GM23338 (cell line): ENCODE measurements at regions not wholly inside any gene's neighbourhood (a gene's known extent, or its start where the extent isn't known, plus 50 kb on each side); places are given as distances from the start of the nearest gene placed in this dataset.

Experiments used
- ATAC-seq: fragments of 200-7000 bp; cut with Tn5 transposase; 3 replicates; pipeline ENCODE4 v1.9.1; 2020
- DNase-seq: peaks from one replicate; pipeline ENCODE4 v3.0.0-alpha.2; 2015; ENCODE audit warnings: low spot score
- H2AFZ ChIP-seq: fragments of 200-600 bp; sonication (generic); 2 replicates; pipeline ENCODE4 v1.8.0; 2016; ENCODE audit warnings: antibody characterized with exemption, mild to moderate bottlenecking, moderate library complexity
- H3F3A ChIP-seq: fragments of 200-600 bp; sonication (generic); replicated peaks from 2 replicates; pipeline ENCODE4 v1.8.0; 2017; ENCODE audit warnings: antibody characterized with exemption, mixed run types, low read depth
- H3K27ac ChIP-seq: fragments of 200-600 bp; sonication (generic); 2 replicates; pipeline ENCODE4 v1.6.1; 2016; ENCODE audit warnings: low read depth
- H3K27me3 ChIP-seq: fragments of 200-600 bp; sonication (generic); 2 replicates; pipeline ENCODE4 v1.8.0; 2016; ENCODE audit warnings: mild to moderate bottlenecking, mixed run types, moderate library complexity; ENCODE audit not compliant: insufficient read depth
- H3K36me3 ChIP-seq: fragments of 200-600 bp; sonication (generic); 2 replicates; pipeline ENCODE4 v1.8.0; 2016; ENCODE audit warnings: mild to moderate bottlenecking; ENCODE audit not compliant: insufficient read depth
- H3K4me1 ChIP-seq: fragments of 200-600 bp; sonication (generic); 2 replicates; pipeline ENCODE4 v1.8.0; 2016; ENCODE audit warnings: mild to moderate bottlenecking, moderate library complexity; ENCODE audit not compliant: insufficient read depth
- H3K4me2 ChIP-seq: fragments of 200-600 bp; sonication (generic); 2 replicates; pipeline ENCODE4 v1.7.1; 2017; ENCODE audit warnings: mixed run types
- H3K4me3 ChIP-seq: fragments of 200-600 bp; sonication (generic); 2 replicates; pipeline ENCODE4 v1.6.1; 2016; ENCODE audit warnings: mixed run types
- H3K79me2 ChIP-seq: fragments of 200-600 bp; sonication (generic); replicated peaks from 2 replicates; pipeline ENCODE4 v1.8.0; 2017; ENCODE audit warnings: mild to moderate bottlenecking; ENCODE audit not compliant: insufficient read depth
- H3K9me2 ChIP-seq: fragments of 200-600 bp; sonication (generic); 2 replicates; pipeline ENCODE4 v1.8.0; 2017; ENCODE audit not compliant: insufficient read depth
- H4K20me1 ChIP-seq: fragments of 200-600 bp; sonication (generic); replicated peaks from 2 replicates; pipeline ENCODE4 v1.8.0; 2017; ENCODE audit warnings: mild to moderate bottlenecking; ENCODE audit not compliant: insufficient read depth
- H3K27ac Mint-ChIP-seq: 2 replicates; pipeline ENCODE4 v1.8.0; 2020; ENCODE audit warnings: inconsistent platforms, mild to moderate bottlenecking, moderate library complexity, mixed read lengths
- H3K27me3 Mint-ChIP-seq: 3 replicates; pipeline ENCODE4 v1.8.0; 2022; ENCODE audit warnings: low read depth, mild to moderate bottlenecking, moderate library complexity, mixed read lengths, inconsistent platforms; ENCODE audit not compliant: insufficient read depth, poor library complexity
- H3K36me3 Mint-ChIP-seq: 3 replicates; pipeline ENCODE4 v1.8.0; 2021; ENCODE audit warnings: low read depth, mild to moderate bottlenecking, inconsistent platforms, moderate library complexity, mixed read lengths
- H3K4me1 Mint-ChIP-seq: 3 replicates; pipeline ENCODE4 v1.8.0; 2020; ENCODE audit warnings: mild to moderate bottlenecking, inconsistent platforms, mixed read lengths
- H3K4me3 Mint-ChIP-seq: 3 replicates; pipeline ENCODE4 v1.8.0; 2021; ENCODE audit warnings: moderate library complexity, mild to moderate bottlenecking, inconsistent platforms, mixed read lengths
- H3K9me3 Mint-ChIP-seq: 3 replicates; pipeline ENCODE4 v1.8.0; 2020; ENCODE audit warnings: moderate library complexity, mild to moderate bottlenecking, inconsistent platforms, mixed read lengths
- CREB1 ChIP-seq: fragments of 250-450 bp; sonication (Bioruptor Pico); IDR thresholded peaks from 2 replicates; pipeline ENCODE4 v1.5.0; 2020; ENCODE audit warnings: low read depth, mild to moderate bottlenecking, moderate library complexity
- CTCF ChIP-seq, 2 experiments: fragments of 200-600 bp in 1 of 2; sonication (generic) in 1 of 2; conservative IDR thresholded peaks; 2 replicates each; pipeline versions ENCODE4 v1.5.1 to v1.6.1; 2016 to 2017; ENCODE audit warnings: antibody characterized with exemption in 2 of 2, low read depth in 2 of 2, mild to moderate bottlenecking in 2 of 2, moderate library complexity in 1 of 2
- ETS1 ChIP-seq: IDR thresholded peaks from 2 replicates; pipeline ENCODE4 v1.6.1; 2016; ENCODE audit warnings: antibody characterized with exemption
- EZH2 ChIP-seq: fragments of 200-600 bp; sonication (generic); IDR thresholded peaks from one replicate; pipeline ENCODE4 v1.8.0; 2017; ENCODE audit warnings: antibody characterized with exemption, mild to moderate bottlenecking, low read depth; ENCODE audit not compliant: unreplicated experiment
- EZH2phosphoT487 ChIP-seq: fragments of 200-600 bp; sonication (generic); IDR thresholded peaks from one replicate; pipeline ENCODE4 v1.8.1; 2018; ENCODE audit warnings: antibody characterized with exemption; ENCODE audit not compliant: unreplicated experiment
- JUNB ChIP-seq: IDR thresholded peaks from one replicate; pipeline ENCODE4 v1.6.1; 2016; ENCODE audit warnings: antibody characterized with exemption; ENCODE audit not compliant: unreplicated experiment
- NANOG ChIP-seq: IDR thresholded peaks from 2 replicates; pipeline ENCODE4 v1.6.1; 2016; ENCODE audit warnings: antibody characterized with exemption, borderline replicate concordance
- POLR2AphosphoS5 ChIP-seq: IDR thresholded peaks from 2 replicates; pipeline ENCODE4 v1.6.1; 2016; ENCODE audit warnings: antibody characterized with exemption, low read depth
- REST ChIP-seq: IDR thresholded peaks from one replicate; pipeline ENCODE4 v1.6.1; 2018; ENCODE audit warnings: antibody characterized with exemption; ENCODE audit not compliant: unreplicated experiment
- STAT1 ChIP-seq: IDR thresholded peaks from one replicate; pipeline ENCODE4 v1.6.1; 2016; ENCODE audit warnings: antibody characterized with exemption; ENCODE audit not compliant: unreplicated experiment
- ZNF331 ChIP-seq: fragments of 250-450 bp; sonication (Bioruptor Pico); IDR thresholded peaks from 2 replicates; pipeline ENCODE4 v1.5.0; 2020; ENCODE audit warnings: low read depth, mild to moderate bottlenecking, moderate library complexity

- TF ChIP-seq CTCF (conservative IDR thresholded peaks at IDR 0.05; ENCODE audit: low read depth in 2 of 2): no peak
- no peak for TF ChIP-seq REST
- TF ChIP-seq ETS1: no peak
- no peak for TF ChIP-seq EZH2
- no peak for TF ChIP-seq POLR2AphosphoS5
These were observed 130.1 kb upstream of the CCL2 start (continued) for GRCh38 chr17:34125010-34125409.

GRCh38 chr17:34125921-34126320 lies 129.2 kb upstream of the CCL2 start:
- H3K27ac ChIP-seq: no peak overlapping the region
- H3K27me3 Mint-ChIP-seq: no peaks in the 10 kb centered on the region
- DNase-seq: no peak
- no peak overlapping the region for H3K4me3 Mint-ChIP-seq
- H3K36me3 Mint-ChIP-seq: no peaks in the 10 kb centered on the region; the same call in 2 of the 3 replicates
- H3K4me3 ChIP-seq: no peak overlapping the region
- H3F3A ChIP-seq: no peaks in the 10 kb centered on the region
- H3K27ac Mint-ChIP-seq: no peak overlapping the region
- no peaks in the 10 kb centered on the region for H3K36me3 ChIP-seq
- no peak for ATAC-seq
- H3K9me3 Mint-ChIP-seq: no peaks in the 10 kb centered on the region
- no peak overlapping the region for H3K4me2 ChIP-seq
- no peaks in the 10 kb centered on the region for H3K27me3 ChIP-seq
- H4K20me1 ChIP-seq: no peaks in the 10 kb centered on the region
- H3K4me1 Mint-ChIP-seq: peaks cover 8% of the 10 kb centered on the region
- no peak overlapping the region for H2AFZ ChIP-seq
- H3K4me1 ChIP-seq: peaks cover 5% of the 10 kb centered on the region
- no peaks in the 10 kb centered on the region for H3K79me2 ChIP-seq
- peaks cover 5% of the 10 kb centered on the region; the same call in 1 of the 2 replicates for H3K9me2 ChIP-seq
- TF ChIP-seq EZH2phosphoT487 (no peak), ETS1 (no peak), CREB1 (CRISPR knock-in tag) (no peak), ZNF331 (CRISPR knock-in tag) (no peak), NANOG (no peak), REST (no peak), STAT1 (no peak), EZH2 (no peak), POLR2AphosphoS5 (no peak), JUNB (no peak), CTCF (conservative IDR thresholded peaks at IDR 0.05; ENCODE audit: low read depth in 2 of 2) (no peak)
